ENCODE measurements at regions not wholly inside any gene's neighbourhood (a gene's known extent, or its start where the extent isn't known, plus 50 kb on each side); places are given as distances from the start of the nearest gene placed in this dataset.

- Histone ChIP-seq H2AFZ (ENCODE audit: low read depth, low read length) (no peak overlapping the region), H3K36me3 (ENCODE audit: insufficient read depth, low read length) (no peaks in the 10 kb centered on the region), H3K4me2 (ENCODE audit: low read length) (no peak overlapping the region), H3K9me2 (ENCODE audit: insufficient read depth, low read length) (no peaks in the 10 kb centered on the region), H3F3A (ENCODE audit: insufficient read depth, low read length, poor library complexity, severe bottlenecking) (no peaks in the 10 kb centered on the region), H3K27me3 (ENCODE audit: insufficient read depth, low read depth, low read length) (no peaks in the 10 kb centered on the region), H4K20me1 (ENCODE audit: insufficient read depth) (no peaks in the 10 kb centered on the region), H3K4me3 (ENCODE audit: low read length) (no peak overlapping the region), H3K9me3 (ENCODE audit: low read length) (no peaks in the 10 kb centered on the region), H3K9ac (ENCODE audit: low read length) (no peak overlapping the region), H3K27ac (ENCODE audit: low read length) (no peak overlapping the region), H3K79me2 (replicated peaks; ENCODE audit: insufficient read depth, low read length) (no peaks in the 10 kb centered on the region)
- TF ChIP-seq, protein P1, sequence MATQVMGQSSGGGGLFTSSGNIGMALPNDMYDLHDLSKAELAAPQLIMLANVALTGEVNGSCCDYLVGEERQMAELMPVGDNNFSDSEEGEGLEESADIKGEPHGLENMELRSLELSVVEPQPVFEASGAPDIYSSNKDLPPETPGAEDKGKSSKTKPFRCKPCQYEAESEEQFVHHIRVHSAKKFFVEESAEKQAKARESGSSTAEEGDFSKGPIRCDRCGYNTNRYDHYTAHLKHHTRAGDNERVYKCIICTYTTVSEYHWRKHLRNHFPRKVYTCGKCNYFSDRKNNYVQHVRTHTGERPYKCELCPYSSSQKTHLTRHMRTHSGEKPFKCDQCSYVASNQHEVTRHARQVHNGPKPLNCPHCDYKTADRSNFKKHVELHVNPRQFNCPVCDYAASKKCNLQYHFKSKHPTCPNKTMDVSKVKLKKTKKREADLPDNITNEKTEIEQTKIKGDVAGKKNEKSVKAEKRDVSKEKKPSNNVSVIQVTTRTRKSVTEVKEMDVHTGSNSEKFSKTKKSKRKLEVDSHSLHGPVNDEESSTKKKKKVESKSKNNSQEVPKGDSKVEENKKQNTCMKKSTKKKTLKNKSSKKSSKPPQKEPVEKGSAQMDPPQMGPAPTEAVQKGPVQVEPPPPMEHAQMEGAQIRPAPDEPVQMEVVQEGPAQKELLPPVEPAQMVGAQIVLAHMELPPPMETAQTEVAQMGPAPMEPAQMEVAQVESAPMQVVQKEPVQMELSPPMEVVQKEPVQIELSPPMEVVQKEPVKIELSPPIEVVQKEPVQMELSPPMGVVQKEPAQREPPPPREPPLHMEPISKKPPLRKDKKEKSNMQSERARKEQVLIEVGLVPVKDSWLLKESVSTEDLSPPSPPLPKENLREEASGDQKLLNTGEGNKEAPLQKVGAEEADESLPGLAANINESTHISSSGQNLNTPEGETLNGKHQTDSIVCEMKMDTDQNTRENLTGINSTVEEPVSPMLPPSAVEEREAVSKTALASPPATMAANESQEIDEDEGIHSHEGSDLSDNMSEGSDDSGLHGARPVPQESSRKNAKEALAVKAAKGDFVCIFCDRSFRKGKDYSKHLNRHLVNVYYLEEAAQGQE (IDR thresholded peaks at IDR 0.05; ENCODE audit: borderline replicate concordance), result no peak
- no peak for TF ChIP-seq EZH2 (IDR thresholded peaks at IDR 0.05; ENCODE audit: borderline replicate concordance, insufficient read depth, low read length, poor library complexity, severe bottlenecking)
Measured at GRCh38 chr19:30873003-30873402, 476.2 kb downstream of the TSHZ3 start.

- H3K27me3 ChIP-seq (ENCODE audit: insufficient read depth, low read depth, low read length), result no peaks in the 10 kb centered on the region
- TF ChIP-seq POLR2AphosphoS5 (IDR thresholded peaks at IDR 0.05) (no peak), SMC3 (conservative IDR thresholded peaks at IDR 0.05; ENCODE audit: poor library complexity) (no peak), TAF1 (IDR thresholded peaks at IDR 0.05; ENCODE audit: low read depth) (no peak), EZH2 (IDR thresholded peaks at IDR 0.05; ENCODE audit: borderline replicate concordance, insufficient read depth, low read length, poor library complexity, severe bottlenecking) (no peak), RAD21 (conservative IDR thresholded peaks at IDR 0.05) (no peak), MXI1 (conservative IDR thresholded peaks at IDR 0.05; ENCODE audit: poor library complexity, severe bottlenecking) (no peak), EP300 (conservative IDR thresholded peaks at IDR 0.05; ENCODE audit: poor library complexity, severe bottlenecking) (no peak), CTCF (IDR thresholded peaks at IDR 0.05; ENCODE audit: poor library complexity, severe bottlenecking) (no peak)
- TF ChIP-seq, protein P1 (IDR thresholded peaks at IDR 0.05; ENCODE audit: borderline replicate concordance), result no peak
- no peak overlapping the region for H3K4me2 ChIP-seq (ENCODE audit: low read length)
- no peak overlapping the region for H3K9ac ChIP-seq (ENCODE audit: low read length)
- H2AFZ ChIP-seq (ENCODE audit: low read depth, low read length), result no peak overlapping the region
- no peak overlapping the region for H3K4me3 ChIP-seq (ENCODE audit: low read length)
- H3F3A ChIP-seq (ENCODE audit: insufficient read depth, low read length, poor library complexity, severe bottlenecking), result no peaks in the 10 kb centered on the region
- H4K20me1 ChIP-seq (ENCODE audit: insufficient read depth), result no peaks in the 10 kb centered on the region
- no peak overlapping the region for H3K27ac ChIP-seq (ENCODE audit: low read length)
- no peaks in the 10 kb centered on the region for H3K9me2 ChIP-seq (ENCODE audit: insufficient read depth, low read length)
- no peaks in the 10 kb centered on the region for H3K9me3 ChIP-seq (ENCODE audit: low read length)
- no peaks in the 10 kb centered on the region for H3K36me3 ChIP-seq (ENCODE audit: insufficient read depth, low read length)
- H3K79me2 ChIP-seq (replicated peaks; ENCODE audit: insufficient read depth, low read length), result no peaks in the 10 kb centered on the region
Measured at GRCh38 chr19:30871979-30872378, 477.3 kb downstream of the TSHZ3 start.

Measured in neural cell (in vitro differentiated cells).